HT-29 (cell line): ENCODE measurements at regions not wholly inside any gene's neighbourhood (a gene's known extent, or its start where the extent isn't known, plus 50 kb on each side); places are given as distances from the start of the nearest gene placed in this dataset.

ENCODE experiments used
- DNase-seq: peaks from one replicate; pipeline ENCODE4 v3.0.0-alpha.2; 2015; ENCODE audit warnings: low spot score

DNA sequence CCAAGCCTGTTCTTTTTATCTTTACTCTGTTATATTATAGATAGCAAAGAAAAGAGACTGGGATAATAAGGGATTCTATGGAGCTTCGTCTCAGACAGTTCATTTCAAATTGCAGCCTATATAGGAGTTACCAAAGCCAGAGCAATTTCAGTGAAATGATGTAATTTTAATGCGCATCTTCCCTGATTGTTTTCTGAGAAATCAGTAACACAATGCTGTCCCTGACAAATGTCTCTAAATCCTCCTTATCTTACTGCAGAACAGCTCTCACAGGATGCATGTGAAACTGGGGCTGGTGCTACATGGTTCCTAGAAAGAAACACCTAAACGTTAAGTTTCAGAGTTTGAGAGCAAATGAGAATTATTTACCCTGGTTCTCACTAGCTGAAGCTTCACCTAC, 467.9 kb upstream of the ANO3 start:
- DNase-seq, result no peak

DNA sequence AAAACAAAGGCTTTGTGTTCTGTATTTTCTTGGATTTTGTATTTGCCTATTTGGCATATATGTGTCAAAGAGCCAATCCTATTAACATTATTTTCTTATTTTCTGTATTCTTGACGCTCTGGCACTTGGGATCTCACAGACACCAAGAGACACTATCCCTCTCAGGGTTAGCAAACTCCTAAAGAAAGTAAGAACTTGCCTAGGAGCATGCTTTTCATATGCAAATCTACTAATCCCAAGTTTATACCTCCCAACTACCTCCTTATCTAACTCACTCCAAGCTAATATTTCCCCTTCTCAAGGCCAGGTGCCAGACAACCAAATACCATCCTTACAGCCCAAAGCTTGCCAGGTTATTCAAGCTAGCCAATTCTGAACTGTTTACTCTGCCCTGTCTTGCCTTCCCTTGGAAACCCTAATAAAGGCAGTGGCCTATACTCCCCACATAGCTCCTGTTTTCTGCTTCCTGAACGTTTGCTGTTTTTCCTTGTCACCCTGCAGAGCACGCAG, 455.4 kb upstream of the ANO3 start:
- DNase-seq, result no peak

DNA sequence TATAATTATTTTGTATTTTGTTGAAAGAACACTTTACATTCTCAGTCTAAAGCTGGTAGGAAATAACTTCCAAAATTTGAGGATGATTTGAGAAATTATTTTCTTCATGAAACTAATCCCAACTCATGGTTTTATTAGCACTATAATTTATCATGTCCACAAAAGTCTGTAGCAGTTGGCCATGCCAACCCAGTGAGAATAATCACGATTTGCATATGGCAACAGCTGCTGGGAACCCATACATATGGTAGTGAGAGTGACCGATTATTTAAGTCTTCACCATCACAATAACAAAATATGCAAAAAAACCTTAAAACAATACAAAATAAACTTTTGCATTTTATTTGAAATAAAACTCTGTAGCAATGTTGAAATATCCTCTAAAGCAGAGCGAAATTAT, 445.9 kb upstream of the ANO3 start:
- no peak for DNase-seq

DNA sequence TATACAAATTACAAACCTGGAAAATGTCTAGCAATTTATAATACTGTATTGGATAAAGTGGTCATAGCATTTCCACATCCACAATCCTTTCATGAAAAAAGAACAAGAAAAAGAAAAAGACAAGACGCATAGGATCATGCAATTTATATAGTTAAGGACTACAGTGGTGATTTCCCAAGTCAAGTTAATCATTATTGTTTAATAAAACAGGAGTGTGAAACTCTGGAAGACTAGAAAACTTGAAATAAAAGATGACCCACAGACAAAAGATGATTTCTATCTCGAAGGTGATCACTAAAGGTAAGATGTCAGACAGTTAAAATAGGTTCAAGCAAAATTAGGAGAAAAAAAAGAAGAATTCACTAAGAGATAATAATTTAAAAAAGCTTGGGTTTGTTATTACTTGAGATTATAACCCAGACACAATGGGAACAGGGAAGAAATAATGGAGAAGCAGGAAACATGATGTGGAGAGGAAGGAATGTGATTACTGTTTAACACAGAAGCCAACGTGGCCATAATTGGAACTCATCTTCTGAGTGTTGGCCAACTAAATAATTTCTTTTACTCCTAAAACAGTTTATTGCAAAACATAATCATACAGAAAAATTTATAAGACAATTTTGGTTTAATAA, 441.2 kb upstream of the ANO3 start:
- no peak for DNase-seq

DNA sequence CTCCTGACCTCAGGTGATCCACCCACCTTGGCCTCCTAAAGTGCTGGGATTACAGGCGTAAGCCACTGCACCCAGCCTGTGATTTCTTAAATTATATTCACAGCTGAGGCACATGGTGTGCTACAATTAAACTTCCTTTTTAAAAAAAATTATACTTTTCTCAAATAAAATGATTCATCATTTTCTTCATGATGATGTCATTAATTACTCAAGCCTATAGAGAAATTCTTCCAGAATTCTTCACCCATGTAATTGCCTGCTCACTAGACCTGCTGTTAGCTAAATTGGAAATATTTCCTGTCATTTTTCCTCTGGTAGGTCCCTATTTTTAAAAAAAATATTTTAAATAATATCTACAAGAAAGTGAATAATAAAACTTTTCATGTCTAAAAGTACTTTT, 440.0 kb upstream of the ANO3 start:
- DNase-seq, result no peak

DNA sequence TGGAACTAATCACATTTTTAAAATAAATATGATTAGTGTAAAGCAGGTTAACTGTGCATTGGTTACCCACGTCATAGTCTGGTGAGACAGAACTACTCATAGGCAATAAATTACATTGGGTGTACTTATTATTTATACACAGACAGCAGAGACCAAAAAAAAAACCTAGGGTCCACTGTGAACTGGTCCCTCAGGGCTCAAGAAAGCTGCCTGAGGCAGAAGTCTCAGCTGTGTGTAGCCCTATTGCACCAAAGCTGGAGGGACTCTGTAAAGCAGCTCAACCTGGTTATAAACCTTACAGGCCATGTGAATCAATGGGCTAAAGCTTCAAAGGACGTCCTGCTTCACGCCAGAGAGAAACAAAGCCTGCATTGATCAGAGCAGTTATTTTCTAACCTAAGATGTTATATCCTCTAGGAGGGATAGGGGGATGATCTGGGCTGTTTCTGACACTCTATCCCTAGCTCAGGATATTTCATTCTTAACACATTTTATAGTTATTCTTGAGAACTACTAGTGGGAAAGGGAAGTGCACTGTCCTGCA, 432.2 kb upstream of the ANO3 start:
- DNase-seq, result no peak

DNA sequence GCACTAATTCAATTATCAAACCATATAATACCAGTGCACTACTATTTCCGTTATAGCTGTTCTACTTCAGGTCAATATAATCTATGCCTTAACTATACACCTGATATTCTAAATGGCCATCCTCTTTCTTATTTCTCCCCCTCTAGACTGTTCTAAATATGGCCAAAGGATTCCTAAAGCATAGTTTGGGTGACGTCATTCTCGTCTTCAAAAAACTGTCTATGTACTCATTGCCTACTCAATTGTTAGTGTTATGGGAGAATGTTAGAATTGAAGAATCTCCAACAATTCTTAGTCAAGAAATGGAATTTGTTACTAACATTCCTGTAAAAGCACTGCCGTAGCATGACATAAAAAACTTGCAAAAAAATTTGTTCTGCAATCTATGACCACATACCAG, 431.1 kb upstream of the ANO3 start:
- no peak for DNase-seq

DNA sequence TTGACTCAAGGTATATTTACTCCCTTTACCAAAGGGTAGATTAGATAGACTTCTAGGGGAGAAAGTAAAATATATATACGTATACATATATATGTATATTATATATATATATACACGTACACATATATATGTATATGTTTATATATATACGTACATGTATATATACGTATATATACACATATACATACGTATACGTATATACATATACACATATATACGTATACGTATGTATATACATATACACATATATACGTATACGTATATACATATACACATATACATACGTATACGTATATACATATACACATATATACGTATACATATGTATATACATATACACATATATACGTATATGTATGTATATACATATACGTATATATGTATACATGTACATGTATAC, 430.5 kb upstream of the ANO3 start:
- no peak for DNase-seq

DNA sequence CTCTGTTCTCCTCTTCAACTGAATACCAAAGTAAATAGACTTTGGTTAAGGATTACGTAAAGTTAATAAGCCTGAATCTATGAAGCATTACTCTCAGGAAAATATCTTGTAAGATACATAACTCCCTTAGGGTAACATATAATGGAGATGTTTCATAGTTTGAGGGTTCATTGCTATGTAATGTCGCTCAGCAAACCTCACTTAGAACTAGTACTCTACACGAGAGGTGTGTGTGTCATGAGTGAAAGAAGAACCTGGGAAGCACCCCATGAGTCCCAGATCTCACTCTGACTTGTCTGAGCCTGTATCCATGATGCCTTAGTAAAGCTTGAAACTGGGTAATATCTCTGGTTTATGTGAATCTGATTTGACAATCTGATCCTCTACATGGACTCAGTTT, 429.5 kb upstream of the ANO3 start:
- no peak for DNase-seq

DNA sequence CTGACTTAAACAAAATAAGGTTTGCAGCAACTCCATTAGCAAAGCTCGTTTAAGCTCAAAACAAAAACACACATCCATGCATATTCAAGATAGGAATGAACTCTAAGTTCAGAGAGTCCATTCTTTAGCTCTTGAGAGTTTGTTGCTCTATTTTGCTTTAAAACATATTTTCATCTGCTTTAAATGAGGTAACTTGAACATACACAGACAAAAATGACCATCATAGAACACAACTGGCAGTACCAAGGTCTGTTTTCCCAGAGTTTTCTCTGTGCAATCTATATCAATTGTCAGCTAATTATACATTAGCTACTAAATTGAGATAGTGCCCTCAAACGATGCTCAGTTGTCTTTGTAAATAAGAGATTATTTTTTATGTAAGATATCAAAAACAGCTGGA, 423.2 kb upstream of the ANO3 start:
- no peak for DNase-seq

DNA sequence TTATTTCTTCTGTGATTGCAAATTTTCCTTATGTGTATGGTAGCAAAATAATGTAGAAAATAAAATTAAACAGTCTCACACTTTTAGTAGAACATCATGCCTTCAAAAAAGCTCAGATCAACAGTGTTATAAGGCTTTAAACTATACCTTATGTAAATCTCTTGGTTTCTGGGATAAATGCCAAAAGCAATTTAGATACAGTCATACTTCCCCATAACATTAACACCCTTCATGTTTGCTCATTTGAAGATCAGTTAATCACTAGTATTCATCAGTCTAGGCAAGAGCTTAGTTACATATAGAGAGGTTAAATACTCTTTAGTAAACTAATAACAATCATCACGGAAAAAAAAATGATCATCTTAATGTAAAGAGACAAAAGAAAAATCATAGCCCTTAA, 421.8 kb upstream of the ANO3 start:
- DNase-seq, result peak; percentile 38

DNA sequence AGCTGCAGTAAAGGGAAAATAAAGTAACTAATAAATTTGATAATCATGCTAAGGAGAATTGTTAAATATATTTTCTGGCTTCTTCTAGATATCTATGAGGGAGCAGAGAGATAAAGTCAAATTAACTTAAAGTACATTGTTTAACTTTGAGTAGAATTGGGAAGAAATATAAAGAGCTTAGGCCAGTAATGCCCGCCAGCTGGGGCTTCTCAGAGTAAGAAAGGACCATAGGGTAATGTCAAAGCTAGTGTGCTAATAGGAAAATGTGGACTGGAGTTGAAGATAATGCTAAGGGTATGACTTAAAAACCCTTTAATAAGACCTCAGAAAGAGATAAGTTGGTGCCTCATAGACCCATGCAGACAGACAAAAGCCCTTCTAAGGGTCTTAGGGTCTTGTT, 411.6 kb upstream of the ANO3 start:
- DNase-seq, result no peak

DNA sequence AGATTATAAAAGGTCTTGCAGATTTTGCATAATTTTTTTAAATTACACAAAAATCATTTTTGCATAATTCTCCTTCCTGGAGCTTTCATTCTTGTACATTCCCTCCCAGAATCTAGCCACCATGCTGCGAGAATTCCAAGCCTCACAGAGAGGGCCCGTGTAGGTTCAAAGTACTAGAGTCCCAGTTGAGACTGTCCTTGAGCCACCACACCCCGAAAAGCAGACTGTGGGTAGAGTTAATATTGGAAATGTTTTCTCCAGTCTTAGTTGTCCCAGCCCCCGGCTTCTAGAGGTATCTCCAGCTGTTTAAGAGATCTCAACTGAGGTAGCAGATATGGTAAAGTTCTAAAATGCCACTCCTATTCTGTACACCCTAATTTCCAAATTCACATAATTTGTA, 407.3 kb upstream of the ANO3 start:
- no peak for DNase-seq

DNA sequence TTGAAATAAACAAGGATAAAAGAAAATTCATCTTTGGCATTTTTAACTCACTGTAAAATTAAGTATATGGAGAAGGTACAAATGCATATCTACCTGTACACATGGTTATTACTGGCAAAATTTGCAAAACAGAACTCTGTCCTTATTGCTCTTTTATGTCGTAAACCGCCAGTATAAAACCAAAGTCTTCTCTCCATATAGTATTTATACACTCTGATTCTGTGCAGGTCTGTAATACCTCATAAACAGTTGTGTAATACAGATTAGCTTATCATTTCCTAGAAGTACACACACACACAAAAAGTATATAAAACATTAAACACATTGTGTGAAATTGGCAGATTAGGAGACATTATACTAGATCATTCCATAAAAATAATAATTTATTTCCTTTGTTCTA, 406.6 kb upstream of the ANO3 start:
- no peak for DNase-seq

DNA sequence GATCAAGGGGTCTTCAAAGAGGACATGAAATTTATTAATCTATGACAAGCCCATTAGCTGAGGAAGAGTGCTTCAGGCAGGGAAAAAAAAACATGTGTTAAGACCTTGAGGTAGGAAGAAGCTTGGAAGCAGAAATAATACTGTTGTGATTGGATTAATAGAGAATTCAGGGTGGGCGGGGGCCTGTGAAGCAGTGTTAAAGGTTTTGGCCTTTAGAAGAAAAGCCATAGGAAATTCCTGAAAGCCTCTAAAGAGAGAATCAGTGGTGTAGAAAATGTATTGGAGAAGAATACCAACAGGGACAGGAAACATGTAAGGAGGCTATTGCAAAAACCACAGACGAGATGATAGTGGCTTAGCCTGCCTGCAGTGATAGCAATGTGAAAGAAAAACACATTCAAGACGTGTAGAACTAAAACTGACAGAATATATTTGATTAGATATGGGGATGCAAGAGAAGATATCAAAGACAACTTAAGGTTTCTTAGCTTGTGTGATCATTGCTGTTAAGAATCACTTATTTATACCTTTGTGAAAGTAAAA, 404.4 kb upstream of the ANO3 start:
- no peak for DNase-seq

DNA sequence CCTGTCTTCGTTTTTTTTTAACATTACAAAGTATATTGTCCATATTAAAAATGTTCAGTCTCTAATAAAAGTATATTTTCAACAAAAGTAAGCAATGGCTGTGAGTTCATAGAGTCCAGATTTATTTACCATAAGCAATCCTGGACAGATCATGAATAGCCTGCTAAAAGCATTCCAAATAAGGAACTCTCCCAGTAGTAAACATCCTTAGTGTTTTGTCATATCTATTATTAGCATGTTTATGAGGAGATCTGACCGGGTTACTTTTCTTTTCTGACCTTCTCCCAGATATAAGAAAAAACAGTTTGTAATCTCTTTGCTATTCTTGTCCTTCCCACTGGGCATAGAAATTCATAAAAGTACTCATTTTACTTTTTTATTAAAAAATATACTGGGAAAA, 403.9 kb upstream of the ANO3 start:
- no peak for DNase-seq

DNA sequence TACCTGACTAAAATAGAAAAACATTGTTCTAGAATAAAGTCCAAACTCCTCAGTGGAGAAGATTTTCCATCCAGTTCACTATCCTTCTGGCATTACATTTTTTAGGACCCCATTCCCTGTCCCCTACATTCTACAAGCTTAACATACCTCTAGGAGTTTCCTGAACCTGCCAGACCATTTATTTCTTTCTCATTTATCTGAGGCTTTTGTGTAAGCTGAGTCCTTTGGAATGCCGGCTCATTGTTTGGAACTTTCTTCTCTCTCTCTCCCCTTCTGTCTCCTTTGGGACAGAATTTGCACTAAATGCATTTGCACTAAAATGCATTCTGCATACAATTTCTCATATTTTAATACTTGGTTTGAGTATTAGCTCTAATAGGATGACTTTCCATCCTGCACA, 393.0 kb upstream of the ANO3 start:
- no peak for DNase-seq

DNA sequence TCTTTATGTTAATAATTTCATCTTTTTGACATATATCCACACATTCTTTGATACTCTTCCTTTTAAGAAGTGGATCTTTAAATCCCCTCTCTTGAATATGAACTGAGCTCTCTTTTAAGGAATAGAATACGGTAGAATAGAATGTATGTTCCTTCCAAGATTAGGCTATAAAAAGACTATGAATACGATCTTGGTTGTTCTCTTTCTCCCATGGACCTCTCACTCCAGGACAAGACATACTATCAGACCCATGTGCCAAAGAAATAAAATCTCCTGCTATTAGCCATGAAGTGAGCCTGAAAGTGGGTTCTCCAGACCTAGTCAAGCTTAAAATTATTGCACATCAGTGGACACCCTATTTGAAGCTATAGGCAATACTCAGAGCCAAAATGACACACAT, 392.2 kb upstream of the ANO3 start:
- DNase-seq, result no peak

DNA sequence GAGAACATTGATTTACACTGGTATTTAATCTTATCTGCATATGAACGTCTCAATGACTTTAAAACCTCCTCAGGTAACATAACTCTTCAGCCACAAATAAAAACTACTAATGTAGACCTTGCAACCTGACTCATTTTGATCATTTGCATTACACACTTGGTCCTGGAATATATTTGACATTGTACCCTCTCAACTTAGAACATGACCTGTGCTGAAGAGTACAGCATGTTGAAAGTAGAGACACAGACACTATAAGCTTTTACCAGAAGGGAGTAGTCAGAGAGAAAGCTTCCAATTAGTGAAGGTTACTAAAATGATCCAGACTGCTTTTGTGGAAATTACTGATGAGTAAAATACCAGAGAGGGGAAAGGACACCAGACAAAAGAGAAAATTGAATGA, 390.6 kb upstream of the ANO3 start:
- no peak for DNase-seq

DNA sequence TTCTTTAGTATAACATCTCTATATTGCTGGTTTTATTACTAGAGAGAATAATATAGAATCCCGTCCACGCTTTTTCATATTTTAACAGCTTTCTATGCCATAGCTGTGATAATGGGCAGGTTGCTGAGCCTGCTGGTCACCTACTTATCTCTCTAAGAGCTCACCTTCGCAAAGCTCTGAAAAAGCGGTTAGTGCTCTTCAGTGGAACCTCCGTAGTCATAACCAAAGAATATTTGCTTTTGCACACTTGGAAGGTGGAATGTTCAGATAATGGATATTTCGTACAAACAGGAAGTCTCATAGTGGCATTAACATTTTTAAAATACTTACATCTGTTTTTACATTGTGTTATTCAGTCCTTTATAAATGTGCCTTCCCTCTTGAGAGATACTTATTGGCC, 388.9 kb upstream of the ANO3 start:
- no peak for DNase-seq

DNA sequence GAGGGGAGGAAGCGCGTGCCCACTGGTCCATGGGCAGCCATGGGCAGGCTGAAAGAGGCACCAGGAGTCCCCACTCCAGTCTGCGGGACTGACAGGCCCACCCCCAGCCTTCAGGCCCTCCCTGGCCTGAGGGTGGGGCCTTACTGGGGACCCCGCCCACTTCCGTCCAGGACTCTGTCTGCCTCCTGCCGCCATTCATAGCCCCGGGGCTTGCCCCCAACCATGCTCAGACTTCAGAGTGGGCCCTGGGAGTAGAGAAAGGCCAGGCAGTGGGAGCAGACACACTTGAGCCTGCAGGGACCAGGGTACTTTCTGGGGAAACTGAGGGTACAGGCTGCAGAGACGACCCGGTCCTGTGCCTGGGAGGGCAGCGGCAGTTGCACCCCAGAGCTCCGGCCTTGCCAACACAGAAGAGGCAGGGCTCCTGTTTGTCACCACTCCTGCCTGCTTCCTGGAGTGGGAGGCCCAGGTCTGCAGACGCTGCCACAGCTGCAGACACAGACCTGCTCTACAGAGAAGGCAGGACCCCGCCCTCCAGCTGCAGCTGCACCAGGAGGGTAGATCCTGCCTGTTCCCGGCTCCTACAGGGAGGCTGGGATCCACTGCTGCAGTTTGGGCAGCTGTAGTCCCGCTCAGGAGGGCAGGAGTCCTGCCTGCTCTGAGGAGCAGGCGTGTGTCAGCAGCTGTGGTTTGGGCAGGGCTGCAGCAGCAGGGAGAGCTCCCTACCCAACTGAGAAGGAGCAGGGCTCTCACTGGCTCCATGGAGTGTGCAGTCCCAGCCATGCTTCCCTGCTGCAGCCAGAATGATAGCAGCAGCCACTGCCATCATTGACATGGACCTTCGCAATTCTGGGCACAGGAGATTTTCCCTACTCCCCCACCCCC, 387.9 kb upstream of the ANO3 start:
- DNase-seq, result no peak

DNA sequence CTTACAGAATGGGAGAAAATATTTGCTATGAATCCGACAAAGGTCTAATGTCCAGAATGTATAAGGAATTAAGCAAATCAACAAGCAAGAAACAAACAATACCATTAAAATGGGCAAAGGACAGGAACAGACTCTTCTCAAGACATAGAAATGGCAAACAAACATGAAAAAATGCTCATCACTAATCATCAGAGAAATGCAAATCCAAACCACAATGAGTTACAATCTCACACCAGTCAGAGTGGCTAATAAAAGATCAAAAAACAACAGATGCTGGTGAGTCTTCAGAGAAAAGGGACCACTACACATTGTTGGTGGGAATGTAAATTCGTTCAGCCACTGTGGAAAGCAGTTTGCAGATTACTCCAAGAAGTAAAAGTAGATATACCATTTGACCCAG, 382.0 kb upstream of the ANO3 start:
- DNase-seq, result no peak

DNA sequence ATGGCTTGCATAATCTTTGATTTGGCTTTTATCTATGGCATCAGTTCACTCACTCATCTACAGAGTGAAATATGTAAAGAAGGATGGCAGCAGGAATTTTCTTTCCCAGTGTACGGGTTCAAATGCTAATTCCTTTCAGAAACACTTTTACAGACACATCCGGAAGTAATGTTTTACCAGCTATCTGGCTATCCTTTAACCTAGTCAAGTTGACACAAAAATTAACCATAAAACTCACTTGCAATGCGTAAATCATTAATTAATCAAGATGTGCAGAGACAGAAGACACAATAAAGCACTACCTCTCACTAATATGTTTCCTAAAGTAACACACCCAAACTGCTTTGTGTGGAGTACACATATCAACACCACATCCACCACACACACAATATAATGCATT, 378.9 kb upstream of the ANO3 start:
- DNase-seq, result peak; percentile 11
